DOHH2 (cell line): ENCODE measurements at regions not wholly inside any gene's neighbourhood (a gene's known extent, or its start where the extent isn't known, plus 50 kb on each side); places are given as distances from the start of the nearest gene placed in this dataset.

ENCODE experiments used
- H3F3A ChIP-seq: fragments of 200-600 bp; sonication (generic), shearing (Covaris generic); 2 replicates; pipeline ENCODE4 v1.6.0; 2016; ENCODE audit warnings: antibody characterized with exemption, mild to moderate bottlenecking; ENCODE audit not compliant: control insufficient read depth, insufficient read depth
- H3K27ac ChIP-seq: fragments of 200-600 bp; sonication (generic); 2 replicates; pipeline ENCODE4 v1.5.1; 2014; ENCODE audit warnings: low read depth, mild to moderate bottlenecking, low read length, moderate library complexity
- H3K27me3 ChIP-seq: fragments of 200-600 bp; sonication (generic); 2 replicates; pipeline ENCODE4 v1.6.1; 2014; ENCODE audit warnings: mild to moderate bottlenecking, low read length, mixed read lengths; ENCODE audit not compliant: control insufficient read depth
- H3K36me3 ChIP-seq: fragments of 200-600 bp; sonication (generic); 2 replicates; pipeline ENCODE4 v1.6.1; 2014; ENCODE audit warnings: mild to moderate bottlenecking, low read length, moderate library complexity, mixed read lengths; ENCODE audit not compliant: control insufficient read depth
- H3K4me1 ChIP-seq: fragments of 200-600 bp; sonication (generic); 2 replicates; pipeline ENCODE4 v1.6.1; 2014; ENCODE audit warnings: mild to moderate bottlenecking, low read length, mixed read lengths; ENCODE audit not compliant: control insufficient read depth
- H3K4me2 ChIP-seq: fragments of 200-600 bp; sonication (generic); 2 replicates; pipeline ENCODE4 v1.6.0; 2014; ENCODE audit warnings: mild to moderate bottlenecking, low read length, moderate library complexity
- H3K4me3 ChIP-seq: fragments of 200-600 bp; sonication (generic); 2 replicates; pipeline ENCODE4 v1.5.1; 2014; ENCODE audit warnings: mild to moderate bottlenecking, low read length, mixed read lengths
- H3K79me2 ChIP-seq: fragments of 200-600 bp; sonication (generic); 2 replicates; pipeline ENCODE4 v1.6.1; 2014; ENCODE audit warnings: mild to moderate bottlenecking, low read length, mixed read lengths; ENCODE audit not compliant: control insufficient read depth
- H3K9me2 ChIP-seq: fragments of 200-600 bp; sonication (generic); replicated peaks from 2 replicates; pipeline ENCODE4 v1.6.1; 2014; ENCODE audit warnings: mild to moderate bottlenecking, low read length, mixed read lengths; ENCODE audit not compliant: control insufficient read depth
- H3K9me3 ChIP-seq: fragments of 200-600 bp; sonication (generic); 2 replicates; pipeline ENCODE4 v1.6.1; 2014; ENCODE audit warnings: antibody characterized with exemption, low read length, mixed read lengths; ENCODE audit not compliant: control insufficient read depth, insufficient read depth
- H4K20me1 ChIP-seq: fragments of 200-600 bp; sonication (generic); 2 replicates; pipeline ENCODE4 v1.6.0; 2014; ENCODE audit warnings: low read depth, mild to moderate bottlenecking, antibody characterized with exemption, low read length, moderate library complexity; ENCODE audit not compliant: control insufficient read depth, insufficient read depth
- CTCF ChIP-seq: fragments of 200-600 bp; sonication (generic); IDR thresholded peaks from one replicate; pipeline ENCODE4 v1.5.1; 2014; ENCODE audit warnings: antibody characterized with exemption, mild to moderate bottlenecking, low read depth, low read length; ENCODE audit not compliant: poor library complexity, severe bottlenecking
- EZH2phosphoT487 ChIP-seq: fragments of 200-600 bp; sonication (generic); IDR thresholded peaks from 2 replicates; pipeline ENCODE4 v1.6.1; 2017; ENCODE audit warnings: borderline replicate concordance, mild to moderate bottlenecking, antibody characterized with exemption, low read length, moderate library complexity, mixed read lengths

GRCh38 chr6:1201547-1202200, 110.2 kb upstream of the FOXQ1 start:
- no peak for TF ChIP-seq CTCF
- TF ChIP-seq EZH2phosphoT487 = no peak
- Histone ChIP-seq H3F3A (no peaks in the 10 kb centered on the region), H3K9me2 (no peaks in the 10 kb centered on the region), H3K4me1 (no peaks in the 10 kb centered on the region), H3K79me2 (no peaks in the 10 kb centered on the region), H3K36me3 (no peaks in the 10 kb centered on the region), H3K27me3 (no peaks in the 10 kb centered on the region), H3K4me3 (no peak overlapping the region), H4K20me1 (no peaks in the 10 kb centered on the region), H3K27ac (no peak overlapping the region), H3K4me2 (no peak overlapping the region), H3K9me3 (no peaks in the 10 kb centered on the region)

DNA sequence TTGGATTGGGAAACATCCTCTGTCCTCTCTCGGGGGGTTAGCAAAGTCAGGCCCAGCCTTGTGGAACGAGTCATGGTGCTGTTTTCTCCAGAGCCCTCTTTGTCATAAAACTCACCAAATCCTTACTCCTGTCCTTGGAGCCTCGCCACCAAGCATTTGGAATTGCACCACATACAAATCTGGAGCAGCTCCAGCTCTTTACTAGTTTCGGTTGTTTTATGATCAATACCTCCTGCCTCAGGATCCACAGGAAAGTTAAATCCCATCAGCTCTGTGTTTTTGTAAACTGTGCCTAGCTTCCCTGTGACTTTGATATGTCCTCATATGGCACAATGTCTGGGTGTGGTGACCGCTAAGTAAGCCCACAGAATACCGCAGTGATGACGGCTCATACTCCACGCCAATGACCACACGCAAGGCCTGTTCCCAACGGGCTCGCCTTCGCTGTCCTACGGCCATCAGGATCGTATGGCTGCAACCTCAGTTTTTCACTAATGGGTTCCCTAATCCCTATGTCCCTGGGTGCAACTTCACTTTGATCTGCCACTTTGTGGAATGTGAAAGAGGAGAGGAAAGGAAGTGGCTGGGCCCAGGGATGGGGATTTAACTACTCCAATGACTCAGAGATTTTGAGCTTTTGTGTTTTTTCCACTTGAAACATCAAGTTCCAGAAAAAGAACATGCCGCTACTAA, 111.3 kb upstream of the FOXQ1 start:
- H3K9me3 ChIP-seq = no peaks in the 10 kb centered on the region
- H3K4me3 ChIP-seq = no peak overlapping the region
- no peaks in the 10 kb centered on the region for H3K9me2 ChIP-seq
- no peak overlapping the region for H3K4me2 ChIP-seq
- H3K27me3 ChIP-seq = no peaks in the 10 kb centered on the region
- H3K27ac ChIP-seq = no peak overlapping the region
- no peaks in the 10 kb centered on the region for H4K20me1 ChIP-seq
- no peaks in the 10 kb centered on the region for H3F3A ChIP-seq
- TF ChIP-seq CTCF = no peak
- TF ChIP-seq EZH2phosphoT487 = no peak
- no peaks in the 10 kb centered on the region for H3K4me1 ChIP-seq
- H3K36me3 ChIP-seq = no peaks in the 10 kb centered on the region
- H3K79me2 ChIP-seq = no peaks in the 10 kb centered on the region

- TF ChIP-seq CTCF (no peak), EZH2phosphoT487 (no peak)
- Histone ChIP-seq H3K79me2 (no peaks in the 10 kb centered on the region), H3K36me3 (no peaks in the 10 kb centered on the region), H3K9me2 (no peaks in the 10 kb centered on the region), H3F3A (no peaks in the 10 kb centered on the region), H3K4me3 (no peak overlapping the region), H3K4me1 (no peaks in the 10 kb centered on the region), H4K20me1 (no peaks in the 10 kb centered on the region), H3K4me2 (no peak overlapping the region), H3K27ac (no peak overlapping the region), H3K27me3 (no peaks in the 10 kb centered on the region), H3K9me3 (no peaks in the 10 kb centered on the region)
Measured at GRCh38 chr6:1200081-1200408, 111.9 kb upstream of the FOXQ1 start.
